D721Med (cell line): ENCODE measurements at regions not wholly inside any gene's neighbourhood (a gene's known extent, or its start where the extent isn't known, plus 50 kb on each side); places are given as distances from the start of the nearest gene placed in this dataset.
"Not testable (repeated sequence)": the region's sequence is repeated elsewhere in the genome, so short reads cannot be mapped to it uniquely, and the experiment has no call there.

Source experiments
- DNase-seq: peaks from one replicate; pipeline ENCODE4 v3.0.0; 2011; ENCODE audit warnings: low spot score; ENCODE audit not compliant: insufficient read length
- FAIRE-seq: peaks from 2 replicates; lab custom pipeline; 2011; peaks lifted over from hg19 to GRCh38; lab: Jason Lieb, UNC
- TF ChIP-seq, protein P1 (sequence below): IDR thresholded peaks from 2 replicates; pipeline ENCODE4 v1.5.1; 2012; ENCODE audit warnings: mild to moderate bottlenecking, control low read depth; ENCODE audit not compliant: insufficient read depth; ENCODE audit errors: missing control alignments

DNA sequence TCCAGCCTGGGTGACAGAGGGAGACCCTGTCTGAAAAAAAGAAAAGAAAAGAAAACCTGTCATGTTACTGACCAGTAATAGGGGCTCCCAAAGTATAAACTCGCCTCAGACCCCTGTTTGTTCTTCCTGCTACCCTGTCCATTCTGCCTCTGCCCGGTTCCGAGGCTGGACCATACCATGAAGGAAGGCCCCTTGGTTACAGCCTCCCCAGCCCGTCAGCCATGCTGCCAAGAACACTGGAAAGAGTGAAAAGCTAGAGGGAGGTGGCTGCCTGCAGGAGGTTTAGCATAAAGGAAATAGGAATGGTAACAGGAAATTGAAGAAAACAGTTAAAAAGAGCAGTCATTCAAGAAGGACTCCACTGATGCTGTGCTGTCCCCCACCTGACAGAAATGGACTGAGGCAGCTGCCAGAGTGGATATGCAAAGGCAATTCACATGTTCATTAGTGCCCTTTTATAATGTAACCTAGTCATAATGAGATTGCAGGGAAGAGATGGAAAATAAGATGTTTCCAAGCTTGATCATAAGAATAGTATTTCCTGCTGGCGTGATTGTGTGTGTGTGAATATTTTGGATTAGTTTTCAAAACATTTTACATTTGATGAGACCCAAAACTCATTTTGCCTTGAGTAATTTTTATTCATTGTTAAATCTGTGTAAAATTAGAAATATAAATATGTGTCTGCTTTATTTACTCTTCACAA lies 102.6 kb downstream of the GOSR1 start:
- TF ChIP-seq, protein P1, sequence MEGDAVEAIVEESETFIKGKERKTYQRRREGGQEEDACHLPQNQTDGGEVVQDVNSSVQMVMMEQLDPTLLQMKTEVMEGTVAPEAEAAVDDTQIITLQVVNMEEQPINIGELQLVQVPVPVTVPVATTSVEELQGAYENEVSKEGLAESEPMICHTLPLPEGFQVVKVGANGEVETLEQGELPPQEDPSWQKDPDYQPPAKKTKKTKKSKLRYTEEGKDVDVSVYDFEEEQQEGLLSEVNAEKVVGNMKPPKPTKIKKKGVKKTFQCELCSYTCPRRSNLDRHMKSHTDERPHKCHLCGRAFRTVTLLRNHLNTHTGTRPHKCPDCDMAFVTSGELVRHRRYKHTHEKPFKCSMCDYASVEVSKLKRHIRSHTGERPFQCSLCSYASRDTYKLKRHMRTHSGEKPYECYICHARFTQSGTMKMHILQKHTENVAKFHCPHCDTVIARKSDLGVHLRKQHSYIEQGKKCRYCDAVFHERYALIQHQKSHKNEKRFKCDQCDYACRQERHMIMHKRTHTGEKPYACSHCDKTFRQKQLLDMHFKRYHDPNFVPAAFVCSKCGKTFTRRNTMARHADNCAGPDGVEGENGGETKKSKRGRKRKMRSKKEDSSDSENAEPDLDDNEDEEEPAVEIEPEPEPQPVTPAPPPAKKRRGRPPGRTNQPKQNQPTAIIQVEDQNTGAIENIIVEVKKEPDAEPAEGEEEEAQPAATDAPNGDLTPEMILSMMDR, result no peak
- DNase-seq, result no peak
- no peak for FAIRE-seq

DNA sequence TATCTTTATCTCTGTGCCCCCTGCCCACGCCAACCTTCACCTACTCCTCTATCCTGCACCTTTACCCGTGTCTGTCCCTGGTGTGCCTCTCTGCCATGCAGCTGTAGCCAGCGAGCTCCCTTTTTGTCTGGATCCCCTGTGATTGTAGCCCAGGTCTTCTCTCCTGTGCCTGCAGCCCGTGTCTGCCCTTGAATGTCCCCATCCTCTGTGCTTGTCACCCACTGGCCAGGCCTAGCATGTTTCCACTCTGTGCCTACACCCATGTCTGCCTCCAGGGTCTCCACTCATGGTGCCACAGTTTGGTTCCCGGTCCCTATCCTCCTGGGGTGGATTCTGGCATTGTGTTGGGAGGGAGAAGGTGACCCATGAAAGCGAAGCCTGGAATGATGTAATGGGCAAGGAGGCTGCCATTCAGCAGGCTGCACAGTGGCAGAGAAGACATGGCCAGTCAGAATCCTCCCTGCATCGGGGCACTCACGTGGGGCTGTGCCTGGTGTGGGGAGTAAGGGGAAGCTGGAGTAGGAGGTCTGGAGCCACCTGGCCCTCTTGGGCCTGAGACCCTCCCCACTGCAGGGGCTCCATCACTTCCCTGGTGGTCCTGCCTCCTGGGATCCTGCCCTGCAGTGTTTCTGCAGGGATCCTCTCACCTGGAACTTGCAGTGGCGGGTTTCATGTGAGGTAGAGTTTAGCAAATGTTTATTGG lies 101.0 kb downstream of the GOSR1 start:
- DNase-seq, FAIRE-seq: not testable (repeated sequence)
